ENCODE measurements at regions not wholly inside any gene's neighbourhood (a gene's known extent, or its start where the extent isn't known, plus 50 kb on each side); places are given as distances from the start of the nearest gene placed in this dataset.
"Not testable (repeated sequence)": the region's sequence is repeated elsewhere in the genome, so short reads cannot be mapped to it uniquely, and the experiment has no call there.

- DNase-seq (ENCODE audit: low read depth, low spot score), result peak; percentile 37
- in situ Hi-C loops (cut with HindIII; ENCODE audit: low pct_unique_long_range_greater_than_20kb, low sequenced_read_pairs), result no loop called here
Measured at GRCh38 chrX:142804085-142804484, 221.6 kb upstream of the SPANXN4 start.

DNA sequence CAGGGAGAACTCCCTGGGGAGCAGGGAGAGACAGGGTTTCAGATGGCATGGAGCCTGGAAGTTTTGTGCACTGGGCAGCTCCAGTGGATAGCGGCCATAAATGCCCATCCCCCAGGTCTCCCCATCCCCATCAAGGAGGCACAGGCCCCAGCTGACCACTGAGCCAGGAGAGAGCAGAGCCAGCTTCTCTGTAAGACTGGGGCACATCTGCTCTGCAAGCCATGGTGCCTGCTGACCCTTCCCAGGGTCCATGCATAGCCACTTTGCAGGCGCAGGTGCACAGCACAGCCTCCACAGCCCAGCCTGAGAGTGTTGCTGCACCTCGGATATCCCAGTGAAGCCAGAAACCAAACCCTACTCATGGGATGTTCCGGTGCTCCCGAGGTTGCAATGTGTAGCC is 206.3 kb upstream of the SPANXN4 start:
- DNase-seq (ENCODE audit: low read depth, low spot score), result no peak
- in situ Hi-C loops (cut with HindIII; ENCODE audit: low pct_unique_long_range_greater_than_20kb, low sequenced_read_pairs), result no loop called here

DNA sequence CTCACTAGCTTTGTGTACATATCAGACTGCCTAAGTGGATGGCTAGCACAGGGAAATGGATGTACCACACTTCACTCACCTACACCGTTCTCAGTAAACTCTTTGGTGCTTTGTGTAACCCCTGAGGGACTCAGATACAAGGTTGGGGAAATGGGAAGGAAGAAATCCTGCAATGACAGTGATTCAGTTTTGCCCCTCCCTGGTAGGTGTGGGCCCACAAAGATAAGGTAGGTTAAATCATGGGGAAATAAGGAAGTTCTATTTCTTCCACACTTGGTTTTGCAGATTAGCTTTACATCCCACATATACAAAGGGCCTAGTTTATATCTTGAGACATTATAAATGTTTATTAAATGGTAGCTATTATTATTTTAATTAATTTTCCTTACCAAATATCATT is 197.6 kb upstream of the SPANXN4 start:
- DNase-seq (ENCODE audit: low read depth, low spot score), result no peak
- in situ Hi-C loops (cut with HindIII; ENCODE audit: low pct_unique_long_range_greater_than_20kb, low sequenced_read_pairs), result no loop called here

DNA sequence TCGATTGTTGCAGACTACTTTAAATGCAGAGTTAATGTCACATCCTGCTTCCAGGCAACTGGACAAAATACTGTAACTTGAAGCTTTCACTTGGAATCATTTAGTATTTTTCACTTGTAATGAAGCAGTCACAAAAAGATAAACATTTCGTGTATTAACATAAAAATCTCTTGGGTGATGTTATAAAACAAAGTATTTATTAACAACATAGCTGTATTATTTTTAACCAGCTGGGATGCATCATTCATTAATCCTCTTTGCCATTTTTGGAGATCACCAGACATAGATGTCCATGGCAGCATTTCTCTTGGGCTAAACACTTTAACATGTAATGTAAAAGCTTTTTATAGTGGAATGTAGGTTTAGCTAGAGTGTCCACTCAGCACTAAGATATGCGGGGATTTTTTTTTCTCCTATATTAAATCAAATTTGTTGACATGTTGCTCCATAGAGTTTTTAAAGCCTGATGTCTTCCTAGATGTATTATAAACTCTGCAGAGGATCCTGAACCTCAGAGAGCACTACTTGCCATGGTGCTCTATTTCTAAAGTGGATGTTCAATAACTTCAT is 193.7 kb upstream of the SPANXN4 start:
- in situ Hi-C loops (cut with HindIII; ENCODE audit: low pct_unique_long_range_greater_than_20kb, low sequenced_read_pairs), result no loop called here
- no peak for DNase-seq (ENCODE audit: low read depth, low spot score)

DNA sequence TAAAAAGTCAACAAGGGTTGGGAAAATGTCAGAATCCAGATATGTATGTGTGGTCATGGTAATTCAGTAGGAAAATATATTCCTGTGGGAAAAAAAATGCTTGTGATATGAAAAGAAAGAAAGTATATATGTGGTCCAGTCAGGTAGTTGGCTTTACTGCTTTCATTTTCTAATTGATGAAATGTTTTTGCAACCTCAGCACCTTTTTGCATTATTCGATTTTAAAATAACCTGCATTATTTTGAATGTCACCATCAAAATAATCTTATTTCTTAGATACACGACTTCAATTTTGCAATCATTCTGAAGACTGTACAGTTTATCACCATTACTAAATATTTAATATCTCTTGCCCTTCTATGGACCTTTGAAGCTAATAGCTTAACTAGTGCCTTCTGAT is 170.8 kb upstream of the SPANXN4 start:
- DNase-seq (ENCODE audit: low read depth, low spot score), result no peak
- in situ Hi-C loops (cut with HindIII; ENCODE audit: low pct_unique_long_range_greater_than_20kb, low sequenced_read_pairs), result no loop called here

DNA sequence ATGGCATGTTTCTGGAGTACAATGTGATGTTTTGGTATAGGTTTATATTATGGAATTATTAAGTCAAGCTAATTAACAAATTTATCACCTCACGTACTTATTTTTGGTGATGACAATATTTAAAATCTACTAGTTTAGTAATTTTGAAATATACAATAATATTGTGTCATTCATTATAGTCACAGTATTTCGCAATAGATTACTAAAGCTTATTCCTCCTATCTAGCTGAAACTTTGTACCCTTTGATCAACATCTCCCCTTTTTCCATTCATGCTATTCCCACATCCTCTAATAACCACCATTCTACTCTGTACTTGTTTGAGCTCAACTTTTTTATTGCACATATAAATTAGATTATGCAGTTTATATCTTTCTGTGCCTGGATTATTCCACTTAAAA is 164.8 kb upstream of the SPANXN4 start:
- no peak for DNase-seq (ENCODE audit: low read depth, low spot score)
- in situ Hi-C loops (cut with HindIII; ENCODE audit: low pct_unique_long_range_greater_than_20kb, low sequenced_read_pairs), result no loop called here

DNA sequence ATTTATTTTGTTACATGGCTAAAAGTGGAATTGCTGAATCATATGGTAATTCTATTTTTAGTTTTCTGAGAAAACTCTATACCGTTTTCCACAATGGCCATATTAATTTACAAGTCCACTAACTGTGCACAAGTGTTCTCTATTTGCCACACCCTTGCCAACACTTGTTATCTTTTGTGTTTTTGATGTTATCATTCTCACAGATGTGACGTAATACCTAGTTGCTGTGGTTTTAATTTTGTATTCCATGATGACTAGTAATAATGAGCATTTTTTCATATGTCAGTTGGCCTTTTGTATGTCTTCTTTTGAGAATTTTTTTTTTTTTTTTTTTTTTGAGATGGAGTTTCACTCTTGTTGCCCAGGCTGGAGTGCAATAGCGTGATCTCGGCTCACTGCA is 164.2 kb upstream of the SPANXN4 start:
- in situ Hi-C loops (cut with HindIII; ENCODE audit: low pct_unique_long_range_greater_than_20kb, low sequenced_read_pairs), result no loop called here
- DNase-seq (ENCODE audit: low read depth, low spot score), result no peak

- in situ Hi-C loops (cut with HindIII; ENCODE audit: low pct_unique_long_range_greater_than_20kb, low sequenced_read_pairs); DNase-seq (ENCODE audit: low read depth, low spot score): not testable (repeated sequence)
Measured at GRCh38 chrX:142866247-142866646, 159.5 kb upstream of the SPANXN4 start.

- in situ Hi-C loops (cut with HindIII; ENCODE audit: low pct_unique_long_range_greater_than_20kb, low sequenced_read_pairs), result no loop called here
- DNase-seq (ENCODE audit: low read depth, low spot score), result no peak
Measured at GRCh38 chrX:142873214-142873613, 152.5 kb upstream of the SPANXN4 start.

- no peak for DNase-seq (ENCODE audit: low read depth, low spot score)
- in situ Hi-C loops (cut with HindIII; ENCODE audit: low pct_unique_long_range_greater_than_20kb, low sequenced_read_pairs), result no loop called here
Measured at GRCh38 chrX:142884881-142885280, 140.8 kb upstream of the SPANXN4 start.

- DNase-seq (ENCODE audit: low read depth, low spot score), result no peak
- in situ Hi-C loops (cut with HindIII; ENCODE audit: low pct_unique_long_range_greater_than_20kb, low sequenced_read_pairs), result no loop called here
Measured at GRCh38 chrX:142891046-142891445, 134.7 kb upstream of the SPANXN4 start.

DNA sequence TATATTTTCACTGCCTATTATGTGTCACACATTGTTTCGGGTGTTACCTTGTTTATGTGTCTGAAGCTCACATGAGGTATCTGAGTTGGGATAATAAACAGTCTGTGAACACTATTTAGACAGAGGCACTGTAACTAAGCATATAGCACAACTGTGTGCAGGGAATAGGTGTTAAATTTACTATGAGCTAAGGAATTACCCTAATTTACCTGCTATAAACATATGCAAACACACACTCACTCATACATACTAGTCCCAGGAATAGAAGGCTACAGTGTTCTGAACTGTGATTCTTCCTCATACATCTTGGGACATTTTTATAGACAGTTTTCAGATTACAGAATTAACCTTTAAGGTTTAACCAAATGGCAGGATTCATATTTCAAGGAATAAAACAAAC is 127.6 kb upstream of the SPANXN4 start:
- DNase-seq (ENCODE audit: low read depth, low spot score), result no peak
- in situ Hi-C loops (cut with HindIII; ENCODE audit: low pct_unique_long_range_greater_than_20kb, low sequenced_read_pairs), result no loop called here

DNA sequence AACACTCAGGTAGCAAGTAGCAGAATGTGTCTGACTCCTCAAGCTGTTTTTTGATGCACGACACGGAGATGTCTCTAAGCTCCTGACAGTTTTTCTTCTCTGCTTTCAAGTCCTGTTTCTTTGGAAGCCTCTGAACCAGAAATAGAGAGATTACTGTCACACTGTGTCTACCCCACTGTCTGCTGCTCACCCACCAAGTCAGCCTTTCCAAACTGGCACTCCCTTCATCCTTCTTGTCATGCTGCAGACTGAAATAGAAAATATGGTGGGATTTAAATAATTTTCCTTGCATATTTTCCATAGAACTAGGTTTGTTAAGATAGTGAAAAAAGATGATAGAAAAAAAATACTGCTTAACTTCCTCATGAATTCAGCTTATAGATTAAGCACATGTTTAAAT is 102.5 kb upstream of the SPANXN4 start:
- no peak for DNase-seq (ENCODE audit: low read depth, low spot score)
- in situ Hi-C loops (cut with HindIII; ENCODE audit: low pct_unique_long_range_greater_than_20kb, low sequenced_read_pairs), result no loop called here

DNA sequence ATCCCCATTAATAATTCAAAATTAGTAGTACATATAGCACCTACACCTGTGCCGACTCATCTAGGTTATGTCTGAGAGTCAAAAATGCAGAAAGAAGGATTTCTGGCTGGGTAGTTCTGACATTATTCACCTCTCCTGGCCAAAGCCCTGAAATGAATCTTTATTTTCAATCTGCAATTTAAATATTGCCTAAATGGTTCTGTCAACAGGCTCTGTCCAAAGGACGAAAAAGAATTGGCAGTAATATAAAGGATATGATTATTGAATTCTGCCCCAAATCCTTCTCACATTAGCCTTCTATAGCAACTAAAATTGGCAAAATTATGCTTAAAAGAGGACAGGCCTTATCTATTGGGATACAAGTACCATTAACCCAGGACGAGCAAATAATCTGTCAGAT is 86.9 kb upstream of the SPANXN4 start:
- in situ Hi-C loops (cut with HindIII; ENCODE audit: low pct_unique_long_range_greater_than_20kb, low sequenced_read_pairs), result no loop called here
- no peak for DNase-seq (ENCODE audit: low read depth, low spot score)

DNA sequence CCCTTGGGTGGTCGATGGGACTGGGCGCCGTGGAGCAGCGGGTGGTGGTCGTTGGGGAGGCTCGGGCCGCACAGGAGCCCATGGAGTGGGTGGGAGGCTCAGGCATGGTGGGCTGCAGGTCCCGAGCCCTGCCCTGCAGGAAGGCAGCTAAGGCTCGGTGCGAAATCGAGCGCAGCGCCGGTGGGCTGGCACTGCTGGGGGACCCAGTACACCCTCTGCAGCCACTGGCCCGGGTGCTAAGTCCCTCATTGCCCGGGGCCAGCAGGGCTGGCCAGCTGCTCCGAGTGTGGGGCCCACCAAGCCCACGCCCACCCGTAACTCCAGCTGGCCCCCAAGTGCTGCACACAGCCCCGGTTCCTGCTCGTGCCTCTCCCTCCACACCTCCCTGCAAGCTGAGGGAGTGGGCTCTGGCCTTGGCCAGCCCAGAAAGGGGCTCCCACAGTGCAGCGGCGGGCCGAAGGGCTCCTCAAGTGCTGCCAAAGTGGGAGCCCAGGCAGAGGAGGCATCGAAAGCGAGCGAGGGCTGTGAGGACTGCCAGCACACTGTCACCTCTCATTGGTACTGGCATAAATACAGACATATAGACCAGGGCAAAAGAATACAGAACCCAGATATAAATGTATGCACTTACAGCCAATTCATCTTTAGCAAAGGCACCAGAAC is 53.5 kb upstream of the SPANXN4 start:
- DNase-seq (ENCODE audit: low read depth, low spot score); in situ Hi-C loops (cut with HindIII; ENCODE audit: low pct_unique_long_range_greater_than_20kb, low sequenced_read_pairs): not testable (repeated sequence)
